HG02642 (cell line): ENCODE measurements at regions not wholly inside any gene's neighbourhood (a gene's known extent, or its start where the extent isn't known, plus 50 kb on each side); places are given as distances from the start of the nearest gene placed in this dataset.
"Not testable (repeated sequence)": the region's sequence is repeated elsewhere in the genome, so short reads cannot be mapped to it uniquely, and the experiment has no call there.

Source experiments
- ATAC-seq: cut with Tn5 transposase; IDR thresholded peaks from one replicate; pipeline ENCODE4 v1.9.1; 2021; ENCODE audit warnings: mild to moderate bottlenecking; ENCODE audit not compliant: unreplicated experiment, poor library complexity

DNA sequence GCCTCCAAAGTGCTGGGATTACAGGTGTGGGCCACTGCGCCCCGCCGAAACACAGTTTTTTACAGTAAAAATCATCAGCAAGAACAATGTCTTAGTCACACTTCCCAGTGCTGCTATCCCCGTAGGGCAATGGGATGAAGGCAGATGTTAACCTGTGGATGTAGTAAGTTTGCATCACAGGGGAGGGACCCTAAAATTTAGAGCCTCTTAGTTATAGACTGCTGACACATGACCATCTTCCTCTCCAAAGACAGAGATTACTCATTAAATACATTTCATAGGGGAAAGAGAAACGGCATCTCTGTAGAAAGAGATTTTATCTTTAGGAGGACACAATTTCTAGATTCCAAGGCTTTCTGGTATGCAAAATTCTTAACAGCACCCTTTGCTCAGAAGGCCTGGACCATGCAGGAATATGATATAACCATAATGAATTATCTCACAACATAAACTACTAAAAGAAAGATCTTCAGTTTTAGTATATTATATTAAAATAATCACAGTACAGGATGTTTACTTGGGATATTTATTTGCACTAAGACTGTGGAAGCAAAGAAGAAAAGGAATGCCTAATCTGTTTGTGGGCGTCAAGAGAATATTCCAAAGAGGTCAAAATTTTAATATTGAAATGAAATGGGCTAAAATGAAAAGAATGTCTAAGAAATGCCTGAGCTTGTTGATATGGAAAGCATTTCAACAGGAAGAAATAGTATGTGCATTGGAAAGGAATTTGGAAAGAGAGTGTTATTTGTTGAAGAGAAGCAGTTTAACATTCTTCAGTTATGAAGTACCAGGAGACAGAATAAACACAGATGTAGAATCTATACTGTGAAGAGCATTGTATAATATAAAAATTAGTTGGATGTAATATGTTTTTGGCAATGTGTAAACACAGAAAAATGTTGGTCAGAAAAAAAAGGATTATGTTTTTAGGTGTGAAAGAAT is 1228.3 kb upstream of the CHAC2 start:
- ATAC-seq: no peak

DNA sequence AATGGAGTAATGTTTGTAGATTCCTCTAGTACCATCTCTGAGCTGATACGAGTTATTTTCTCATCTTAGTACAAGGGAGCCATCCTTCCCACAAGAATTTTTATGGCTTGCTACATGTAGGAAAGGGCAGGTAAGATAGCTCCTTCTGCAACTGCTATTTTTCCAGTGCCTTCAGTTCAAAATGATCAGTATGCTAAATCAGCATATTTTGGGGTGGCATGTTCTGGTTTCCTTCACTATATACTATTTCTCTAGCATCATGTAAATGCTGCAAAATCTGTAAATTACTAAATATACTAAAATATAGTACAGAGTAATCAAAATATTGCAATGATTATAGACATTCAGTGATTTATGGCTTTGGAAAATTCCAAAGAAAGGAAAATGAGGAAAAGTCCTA is 1230.0 kb upstream of the CHAC2 start:
- ATAC-seq: no peak

GRCh38 chr2:52536929-52537460 is 1230.6 kb upstream of the CHAC2 start:
- no peak for ATAC-seq

GRCh38 chr2:52532956-52533355 is 1234.6 kb upstream of the CHAC2 start:
- ATAC-seq: no peak

DNA sequence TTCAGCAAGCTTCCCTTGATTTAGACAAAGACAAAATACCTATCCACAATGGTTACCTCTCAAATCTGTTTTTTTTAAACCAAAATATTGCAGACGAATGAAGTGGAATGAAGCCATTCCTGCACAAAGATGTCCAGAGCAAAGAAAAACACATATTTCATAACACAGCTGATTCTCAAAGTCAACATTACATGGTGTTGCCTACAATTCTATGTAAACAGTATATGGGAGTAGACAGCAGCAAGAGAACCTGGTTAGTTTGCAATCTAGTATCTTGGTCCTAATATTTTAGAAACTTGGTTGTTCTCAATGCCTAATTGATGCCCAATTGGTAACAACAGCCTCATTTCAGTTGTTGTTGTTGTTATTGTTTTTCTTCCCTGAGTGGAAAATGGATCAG is 1240.9 kb upstream of the CHAC2 start:
- ATAC-seq: no peak

DNA sequence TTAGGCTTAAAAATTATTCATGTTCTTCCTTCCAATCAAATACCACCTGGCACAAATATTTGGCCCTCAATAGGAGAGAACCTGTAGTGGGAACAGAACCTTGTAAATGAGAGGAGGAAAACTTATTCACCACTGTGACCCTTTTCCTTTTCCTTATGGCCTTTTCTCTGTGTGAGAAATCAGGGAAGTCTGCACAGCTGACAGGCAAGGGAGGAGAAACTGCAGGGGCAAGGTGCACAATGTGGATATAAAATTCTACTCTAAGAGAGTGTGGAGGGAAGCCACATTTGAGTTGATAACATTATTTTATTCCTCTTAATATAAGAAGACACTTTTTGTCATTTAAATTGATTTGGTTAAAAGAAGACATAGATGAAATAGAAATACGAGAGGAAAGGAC is 1247.0 kb upstream of the CHAC2 start:
- no peak for ATAC-seq

DNA sequence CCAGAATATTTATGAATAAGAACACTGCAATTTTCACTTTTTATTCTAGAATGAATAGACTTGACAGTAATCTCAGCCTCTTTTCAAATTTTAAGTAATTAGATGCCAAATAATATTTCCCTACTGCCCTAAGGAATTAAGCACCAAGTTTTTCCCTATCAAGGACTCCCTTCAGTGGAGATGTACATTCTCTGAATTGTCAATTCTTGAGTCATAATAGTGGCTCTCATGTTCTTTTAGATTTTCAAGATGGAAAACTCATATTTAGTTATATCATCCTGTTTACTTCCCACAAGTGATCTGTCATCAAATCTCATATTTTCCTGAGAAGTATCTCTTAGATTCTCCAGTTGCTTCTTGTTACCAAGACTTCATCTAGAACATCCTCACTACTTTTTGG is 1248.9 kb upstream of the CHAC2 start:
- ATAC-seq: no peak

DNA sequence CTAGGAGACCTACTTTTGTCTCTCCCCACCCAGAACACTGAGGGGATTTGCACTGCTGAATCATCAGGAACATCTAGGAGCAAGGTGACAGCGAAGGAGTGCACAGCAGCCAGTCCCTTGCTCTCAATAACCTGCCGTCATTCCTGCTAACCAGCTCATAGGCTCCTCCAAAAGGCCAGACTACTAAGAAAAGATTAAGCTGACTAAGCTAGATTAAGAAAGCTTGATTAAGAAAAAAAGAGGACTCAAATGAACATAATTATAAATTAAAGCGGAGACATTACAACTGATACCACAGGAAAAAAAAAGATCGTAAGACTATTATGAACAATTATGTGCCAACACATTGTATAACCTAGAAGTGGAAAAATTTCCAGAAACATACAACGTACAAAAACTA is 1254.8 kb upstream of the CHAC2 start:
- no peak for ATAC-seq

GRCh38 chr2:52510432-52510831 is 1257.2 kb upstream of the CHAC2 start:
- no peak for ATAC-seq

- ATAC-seq: no peak
These were observed 1265.1 kb upstream of the CHAC2 start for GRCh38 chr2:52502476-52502860.

DNA sequence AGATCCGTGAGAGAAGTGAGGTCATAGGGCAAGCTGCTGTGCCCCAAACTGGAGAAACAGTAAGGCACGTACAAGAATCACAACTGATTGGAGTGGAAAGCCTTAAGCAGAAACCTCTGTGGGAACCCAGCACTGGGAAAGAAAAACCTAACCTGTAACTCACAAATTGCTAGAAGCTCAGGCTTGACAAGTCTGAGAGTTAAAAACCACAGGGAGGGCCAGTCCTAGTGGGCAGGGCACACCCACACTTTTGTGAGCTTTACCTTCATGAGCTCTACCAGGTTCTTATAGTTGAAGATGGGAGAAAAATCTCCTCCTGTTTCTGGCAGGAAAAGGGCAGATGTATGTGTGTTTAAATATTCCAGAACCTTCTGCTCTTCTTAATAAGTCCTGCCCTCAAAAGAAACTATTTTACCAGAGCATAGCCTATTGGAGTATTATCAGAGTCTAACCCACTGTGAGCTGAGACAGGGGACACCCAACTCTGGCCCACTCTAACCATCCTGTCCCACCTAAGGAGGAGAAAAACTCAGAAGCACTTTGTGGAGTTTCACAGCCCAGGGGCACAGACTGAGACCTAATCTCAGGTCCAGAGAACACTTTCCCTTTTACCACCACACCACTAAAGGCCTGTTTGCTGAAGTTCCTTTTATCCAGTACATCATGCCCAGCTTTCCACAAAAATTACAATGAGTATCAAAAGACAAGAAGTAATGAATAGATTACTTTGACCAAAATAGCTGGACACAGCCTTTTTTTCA is 1265.7 kb upstream of the CHAC2 start:
- no peak for ATAC-seq

GRCh38 chr2:52500561-52500960 is 1267.0 kb upstream of the CHAC2 start:
- no peak for ATAC-seq

DNA sequence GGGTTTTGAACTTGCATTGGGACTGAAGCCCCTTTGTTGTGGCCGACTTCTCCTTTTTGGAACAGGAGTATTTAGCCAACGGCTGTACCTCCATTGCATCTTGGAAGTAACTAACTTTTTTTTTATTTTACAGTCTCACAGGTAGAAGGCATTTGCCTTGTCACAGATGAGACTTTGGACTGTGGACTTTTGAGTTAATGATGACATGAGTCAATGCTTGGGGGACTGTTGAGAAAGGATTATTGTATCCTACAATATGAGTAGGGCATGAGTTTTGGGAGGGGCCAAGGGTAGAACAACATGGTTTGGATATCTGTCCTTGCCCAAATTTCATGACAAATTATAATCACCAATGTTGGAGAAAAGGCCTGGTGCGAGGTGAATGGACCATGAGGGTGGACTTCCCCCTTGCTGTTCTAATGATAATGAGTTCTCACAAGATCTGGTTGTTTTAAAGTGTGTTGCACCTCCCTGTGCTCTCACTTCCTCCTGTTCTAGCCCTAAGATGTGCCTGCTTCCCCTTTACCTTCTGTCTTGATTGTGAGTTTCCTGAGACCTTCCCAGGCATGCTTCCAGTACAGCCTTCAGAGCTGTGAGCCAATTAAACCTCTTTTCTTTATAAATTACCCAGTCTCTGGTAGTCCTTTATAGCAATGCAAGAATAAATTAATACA is 1269.4 kb upstream of the CHAC2 start:
- ATAC-seq: no peak

GRCh38 chr2:52495816-52496215 is 1271.8 kb upstream of the CHAC2 start:
- no peak for ATAC-seq

- no peak for ATAC-seq
These were observed 1290.4 kb upstream of the CHAC2 start for GRCh38 chr2:52477166-52477565.

DNA sequence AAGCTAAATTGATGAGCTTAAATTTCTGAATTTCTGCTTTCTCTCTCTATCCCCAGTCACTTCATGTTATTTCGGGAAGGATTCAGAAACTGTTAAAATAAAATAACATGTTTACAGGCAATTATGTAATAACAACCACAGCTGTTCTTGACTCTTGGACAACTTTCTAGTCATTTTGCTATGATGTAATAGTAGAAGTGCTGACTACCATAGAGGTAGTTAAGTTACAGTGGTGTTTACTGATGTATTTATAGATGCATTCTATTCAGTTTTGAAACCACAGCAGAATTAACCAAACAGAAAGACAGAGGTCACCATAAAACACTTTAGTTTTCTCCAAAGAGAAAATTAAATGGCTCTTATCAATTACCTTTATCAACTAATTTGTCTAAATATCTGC is 1292.0 kb upstream of the CHAC2 start:
- ATAC-seq: no peak

GRCh38 chr2:52474091-52474490 is 1293.5 kb upstream of the CHAC2 start:
- ATAC-seq: no peak

DNA sequence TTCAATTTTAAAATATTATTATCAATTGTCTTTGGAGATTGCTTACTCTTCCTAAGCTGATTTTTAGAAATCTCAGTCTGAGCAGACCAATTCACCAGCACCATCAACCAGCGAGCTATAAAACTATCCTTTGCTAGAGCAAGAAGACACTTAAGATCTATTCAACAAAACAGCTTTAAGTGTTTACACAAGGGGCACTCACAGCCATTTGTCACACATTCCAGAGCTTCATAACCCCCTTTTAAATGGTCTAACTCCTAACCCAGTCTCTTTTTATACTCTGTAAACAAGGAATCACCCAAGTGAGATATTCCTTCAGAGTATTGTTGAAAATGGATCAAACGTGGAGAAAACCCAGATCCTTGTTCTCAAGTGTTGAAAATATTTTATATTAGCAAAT is 1294.1 kb upstream of the CHAC2 start:
- no peak for ATAC-seq

DNA sequence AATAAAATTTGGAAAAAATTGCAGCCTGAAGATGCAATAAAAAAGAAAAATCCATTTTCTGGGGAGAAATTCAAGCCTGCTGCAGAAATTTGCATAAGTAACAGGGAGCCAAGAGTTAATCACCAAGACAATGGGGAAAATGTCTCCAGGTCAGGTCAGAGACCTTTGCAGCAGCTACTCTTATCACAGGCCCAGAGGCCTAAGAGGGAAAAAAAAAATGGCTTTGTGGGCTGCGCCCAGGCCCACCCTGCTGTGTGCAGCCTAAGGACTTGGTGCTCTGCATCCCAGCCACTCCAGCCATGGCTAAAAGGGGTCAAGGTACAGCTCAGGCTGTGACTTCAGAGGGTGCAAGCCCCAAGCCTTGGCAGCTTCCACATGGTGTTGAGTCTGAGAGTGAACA is 1297.1 kb upstream of the CHAC2 start:
- ATAC-seq: not testable (repeated sequence)

GRCh38 chr2:52467189-52467588 is 1300.4 kb upstream of the CHAC2 start:
- no peak for ATAC-seq

GRCh38 chr2:52465287-52465686 is 1302.3 kb upstream of the CHAC2 start:
- ATAC-seq: no peak
